ENCODE measurements at regions not wholly inside any gene's neighbourhood (a gene's known extent, or its start where the extent isn't known, plus 50 kb on each side); places are given as distances from the start of the nearest gene placed in this dataset.

DNA sequence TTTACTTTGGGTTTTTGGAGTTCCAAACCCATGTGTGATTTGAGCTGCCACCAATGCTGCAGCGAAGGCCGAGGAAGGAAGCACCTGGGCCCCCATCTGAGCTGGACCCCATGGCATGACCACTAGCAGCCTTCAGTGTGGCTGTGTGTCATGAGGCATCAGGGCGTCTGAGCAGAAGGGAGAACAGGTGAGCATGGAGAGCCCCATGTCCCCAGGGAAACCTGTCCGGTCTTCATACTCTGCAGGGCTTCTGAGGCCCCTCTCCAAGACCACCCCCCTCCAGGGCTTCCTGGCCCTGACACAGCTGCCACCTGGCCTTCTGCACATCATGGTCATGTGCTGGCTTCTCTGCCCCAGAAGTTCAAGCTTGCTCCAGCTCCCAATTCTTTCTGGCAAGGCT, 169.1 kb upstream of the CST7 start:
- peak; percentile 9 for DNase-seq

DNA sequence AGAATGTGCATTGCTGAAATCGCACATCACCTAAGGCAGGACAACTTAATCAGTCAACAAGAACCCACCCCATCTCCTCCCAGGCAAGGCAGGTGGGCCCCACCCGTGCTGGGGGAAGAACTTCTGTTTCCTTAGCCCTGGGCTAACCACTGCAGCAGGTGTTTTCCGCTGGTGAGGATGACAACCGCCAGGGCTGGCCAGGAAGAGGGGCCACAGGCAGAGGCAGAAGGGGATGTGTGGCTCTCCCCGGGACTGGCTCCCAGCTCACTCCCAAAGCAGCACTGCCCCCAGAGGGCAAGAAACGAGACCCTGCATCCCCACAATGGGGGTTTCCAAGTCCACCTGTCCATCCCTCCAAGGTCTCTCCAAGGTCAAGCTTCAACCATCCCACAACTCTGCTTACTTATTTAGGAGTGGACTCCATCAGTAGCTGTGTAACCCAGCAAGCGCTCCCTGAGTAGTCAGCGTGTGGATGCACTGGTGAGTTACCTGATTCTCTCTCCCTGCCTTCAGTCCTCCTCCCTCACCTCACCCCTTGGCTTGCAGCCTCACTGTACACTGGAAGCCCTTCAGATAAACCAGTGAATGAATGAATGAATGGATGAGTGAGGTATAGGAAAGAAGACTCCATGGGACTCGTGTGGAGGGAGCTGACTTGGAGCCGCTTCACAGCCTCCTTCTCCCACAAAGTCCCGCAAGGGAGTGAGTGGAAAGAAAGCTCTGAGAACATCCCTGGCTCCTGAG, 168.2 kb upstream of the CST7 start:
- peak; percentile 13 for DNase-seq

DNA sequence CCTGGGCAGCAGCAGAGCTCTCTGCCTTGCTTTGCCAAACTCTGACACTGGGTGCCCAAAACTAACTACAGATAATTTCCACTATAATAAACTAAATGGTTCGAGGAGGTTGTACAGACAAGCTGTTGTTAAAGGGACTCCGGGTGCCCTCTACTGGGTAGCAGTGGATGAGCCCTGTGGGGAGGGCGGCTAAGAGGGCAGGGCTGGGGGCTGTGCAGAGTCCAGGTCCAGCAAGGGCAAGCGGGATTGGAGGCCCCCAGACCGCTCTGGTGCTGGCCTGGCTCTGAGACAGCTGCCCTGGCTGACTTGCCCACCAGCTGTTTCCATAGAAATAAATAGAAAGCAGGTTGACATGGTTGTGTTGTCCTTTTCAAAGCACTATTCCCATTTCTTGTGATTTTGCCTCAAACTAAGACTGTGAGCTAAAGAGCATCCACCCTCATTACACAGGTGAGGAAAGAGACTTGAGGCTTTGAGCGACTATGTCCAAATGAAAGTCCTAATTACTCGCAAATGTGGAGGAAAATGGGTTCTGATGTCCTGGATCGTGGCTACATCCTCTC, 167.6 kb upstream of the CST7 start:
- DNase-seq: peak; percentile 43

DNA sequence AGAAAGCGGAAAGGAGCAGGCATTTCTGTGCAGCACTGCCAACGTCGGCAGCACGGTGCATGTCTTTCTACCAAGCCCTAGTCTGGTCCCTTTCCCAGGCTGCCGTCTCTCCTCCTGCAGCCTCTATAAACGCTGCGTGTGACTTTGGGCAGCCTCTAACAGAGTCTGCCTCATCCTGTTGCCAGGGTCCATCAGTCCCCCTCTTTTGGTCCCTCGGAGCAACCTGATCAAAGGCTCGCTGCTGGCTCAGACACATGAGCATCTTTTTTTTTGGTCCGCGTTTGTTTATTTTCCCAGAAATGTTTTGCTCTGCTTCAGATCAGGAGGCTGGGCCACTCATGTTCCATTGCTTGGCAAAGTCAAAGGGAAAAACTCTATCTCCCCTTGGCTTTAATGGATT, 166.8 kb upstream of the CST7 start:
- DNase-seq: peak; percentile 25

DNA sequence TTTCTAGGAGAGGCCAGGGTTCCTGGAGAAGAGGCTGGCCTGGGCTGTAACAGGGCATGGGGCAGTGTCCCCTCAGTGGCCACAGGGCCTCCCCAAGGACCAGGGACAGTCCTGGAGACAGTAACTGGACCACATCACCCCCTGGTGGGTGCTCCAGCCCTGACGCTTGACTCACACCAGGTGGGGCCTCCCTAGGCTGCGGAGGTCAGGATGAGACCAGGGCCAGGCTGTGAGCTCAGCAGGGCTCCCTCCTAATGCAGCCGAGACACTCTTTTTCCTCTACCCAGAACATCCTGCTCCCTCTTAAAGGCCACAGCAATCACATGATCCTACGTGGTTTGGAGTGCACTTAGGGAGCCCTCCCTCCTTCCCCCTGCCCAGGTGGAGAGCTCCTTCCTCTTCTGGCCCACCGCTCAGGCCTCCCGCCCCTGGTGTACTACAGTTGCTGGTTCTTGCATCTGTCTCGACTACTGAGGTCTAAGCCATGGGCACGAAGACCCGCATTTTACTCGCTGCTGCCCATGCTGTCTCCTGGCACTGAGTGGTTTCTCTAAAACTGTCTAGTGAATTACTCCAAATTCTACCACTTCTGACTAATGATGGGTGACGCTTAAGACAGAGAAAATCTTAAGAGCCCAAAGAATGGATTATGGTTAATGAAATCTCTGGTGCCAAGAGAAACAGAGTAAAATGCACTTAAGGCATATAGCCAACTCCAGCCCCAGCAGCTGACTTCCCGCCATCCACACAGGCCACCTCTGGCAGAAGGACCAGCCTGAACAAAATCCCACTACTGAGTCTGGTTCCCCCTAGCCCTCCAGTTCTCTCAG, 166.1 kb upstream of the CST7 start:
- peak; percentile 28 for DNase-seq

DNA sequence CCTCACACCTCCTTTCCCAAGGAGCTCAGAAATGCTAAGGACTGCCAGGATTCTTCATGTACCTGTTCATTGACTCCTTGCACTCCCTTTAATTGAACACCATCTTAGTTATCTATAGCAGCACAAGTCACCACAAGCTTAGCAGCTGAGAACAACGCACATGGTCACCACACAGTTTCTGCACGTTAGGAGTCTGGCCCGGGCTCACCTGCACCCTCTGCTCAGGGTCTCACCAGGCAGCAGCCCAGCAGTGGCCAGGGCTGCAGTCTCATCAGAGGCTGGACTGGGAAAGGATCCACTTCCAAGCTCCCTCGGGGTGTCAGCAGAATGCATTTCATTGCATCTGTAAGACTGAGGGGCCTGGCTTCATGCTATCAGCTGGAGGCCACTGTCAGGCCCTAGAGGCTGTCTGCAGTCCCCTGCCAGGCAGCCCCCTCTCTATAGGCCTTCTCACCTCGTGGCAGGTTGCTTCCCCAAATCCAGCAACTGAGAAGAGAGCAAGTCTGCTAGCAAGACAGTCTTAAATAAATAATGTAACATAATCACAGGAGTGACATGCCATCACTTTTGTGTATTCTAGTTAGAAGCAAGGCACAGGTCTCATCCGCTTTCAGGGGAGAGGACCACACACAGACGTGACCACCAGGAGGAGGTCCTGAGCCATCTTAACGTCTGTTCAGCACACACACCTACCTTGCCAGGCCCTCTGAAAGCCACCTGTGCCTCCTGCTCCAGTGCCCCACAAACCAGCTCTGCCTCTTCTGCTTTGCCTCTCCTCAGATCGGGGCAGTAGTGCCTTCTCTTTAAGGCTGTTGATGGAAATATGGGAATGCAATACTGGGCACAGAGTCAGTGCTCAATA, 165.2 kb upstream of the CST7 start:
- peak; percentile 10 for DNase-seq

DNA sequence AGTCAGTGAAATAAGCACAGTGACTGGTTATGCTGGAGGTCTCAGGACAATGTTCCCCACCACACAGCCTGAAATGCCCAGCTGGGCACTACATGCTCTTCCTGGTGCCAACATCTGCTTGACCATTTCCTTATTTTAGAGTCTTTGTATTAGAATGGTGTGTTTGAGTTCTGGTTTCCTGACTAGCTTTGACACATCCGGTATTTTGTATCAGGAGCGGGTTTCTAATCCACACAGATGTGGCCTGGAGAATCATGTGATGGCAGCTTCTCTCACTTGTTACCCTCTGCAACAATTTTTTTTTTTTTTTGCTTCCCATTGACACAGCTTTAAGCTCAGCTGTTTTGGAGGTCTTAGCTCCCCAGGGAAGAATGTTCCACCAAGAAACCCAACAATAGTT, 164.5 kb upstream of the CST7 start:
- DNase-seq: peak; percentile 8

DNA sequence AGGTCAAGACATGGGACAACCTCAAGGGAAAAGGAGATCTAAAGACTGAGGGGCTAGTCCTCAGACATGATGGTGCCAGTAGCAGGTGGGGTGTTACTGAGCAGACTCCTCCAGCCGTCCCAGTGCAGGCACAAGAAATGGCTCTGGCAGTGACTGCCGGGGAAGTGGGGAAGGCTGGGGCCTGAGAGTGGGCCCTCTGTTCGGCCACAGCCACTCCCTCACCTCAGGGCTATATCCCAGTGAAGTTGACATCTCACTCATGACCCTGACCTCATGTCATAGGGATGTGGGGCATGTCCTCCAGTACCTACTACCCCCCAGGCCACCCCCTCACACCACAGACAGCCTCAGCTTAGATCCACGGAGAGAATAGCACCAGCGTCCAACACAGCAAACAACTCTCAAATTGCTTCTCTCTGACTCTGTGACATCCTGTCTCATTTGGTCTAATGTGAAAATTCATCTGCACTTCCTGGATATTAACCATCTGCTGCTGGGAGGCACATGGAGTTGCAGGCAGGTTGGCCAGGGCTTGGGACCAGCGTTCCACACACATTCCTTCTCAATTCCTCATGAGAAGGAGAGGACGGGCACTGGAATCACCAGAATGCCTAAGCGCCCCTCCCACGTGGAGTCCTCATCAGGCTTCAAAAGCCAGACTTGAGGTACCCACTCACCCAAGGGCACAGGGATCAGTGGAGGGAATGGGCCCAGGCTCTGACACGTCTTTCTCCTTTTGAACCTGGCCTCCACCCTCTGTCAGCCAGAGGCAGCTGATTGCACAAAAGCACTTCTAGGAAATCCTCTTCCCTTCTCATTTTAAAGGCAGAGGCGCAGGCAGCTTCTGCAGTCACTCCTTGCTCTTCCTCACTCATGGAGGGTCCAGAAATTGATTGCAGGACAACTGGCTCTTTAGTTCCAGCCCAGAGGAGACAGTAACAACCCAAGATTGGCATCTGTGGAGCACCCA, 163.6 kb upstream of the CST7 start:
- DNase-seq: no peak

DNA sequence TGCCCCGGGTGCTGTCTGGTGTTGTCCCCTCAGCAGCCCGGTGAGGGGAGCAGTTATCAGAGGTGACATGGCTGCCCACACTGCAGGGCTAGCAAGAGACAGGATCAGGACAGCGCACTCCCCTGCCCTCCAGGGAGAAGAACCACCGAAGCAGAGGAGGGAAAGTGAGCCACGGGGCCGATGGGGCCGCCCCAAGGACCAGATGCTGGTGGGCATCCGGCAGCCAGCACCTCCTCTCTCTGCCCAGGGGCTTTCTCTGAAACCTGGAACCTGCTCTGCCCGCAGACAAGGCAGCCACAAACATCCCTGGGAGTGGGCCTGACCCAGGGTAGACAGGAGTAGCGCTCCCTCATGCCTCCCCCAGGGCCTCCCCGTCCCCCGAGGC, 163.0 kb upstream of the CST7 start:
- DNase-seq: no peak

DNA sequence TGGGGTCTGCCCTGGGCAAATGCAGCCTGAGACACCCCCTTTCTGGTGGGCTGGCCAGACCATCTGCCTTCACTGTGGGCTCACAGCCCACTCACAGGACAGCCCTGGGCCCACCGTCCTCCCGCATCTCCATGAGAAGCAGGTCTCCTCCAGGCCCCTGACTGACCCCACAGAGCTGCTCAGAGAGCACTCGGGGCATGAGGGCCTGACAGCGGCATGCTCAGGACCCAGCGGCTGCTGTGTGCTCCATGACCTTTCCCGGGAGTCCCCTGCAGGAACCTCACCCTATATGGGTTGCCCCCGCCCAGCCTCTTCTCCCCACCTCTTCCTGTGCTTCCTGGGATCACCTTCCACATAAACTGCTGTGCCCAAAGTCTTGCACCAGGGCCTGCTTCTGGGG, 162.4 kb upstream of the CST7 start:
- no peak for DNase-seq

DNA sequence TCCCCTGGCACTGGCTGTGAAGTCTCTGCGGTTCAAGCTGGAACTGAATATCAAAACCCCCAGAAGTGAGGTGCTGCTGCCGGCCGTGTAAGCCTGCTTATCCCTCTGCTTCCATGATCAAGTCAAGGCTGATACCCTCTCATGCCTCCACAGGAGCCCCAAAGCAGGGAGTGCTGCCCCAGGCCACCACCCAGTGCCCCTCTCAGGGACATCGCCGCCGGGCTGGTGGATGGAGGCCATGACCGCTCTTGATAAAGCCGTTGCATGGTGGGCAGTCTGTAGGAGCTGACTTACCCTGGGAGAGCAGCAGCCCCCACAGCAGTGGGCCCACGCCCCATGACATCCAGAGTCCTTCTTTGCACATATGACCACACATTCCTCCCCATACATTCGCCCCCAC, 162.0 kb upstream of the CST7 start:
- no peak for DNase-seq

DNA sequence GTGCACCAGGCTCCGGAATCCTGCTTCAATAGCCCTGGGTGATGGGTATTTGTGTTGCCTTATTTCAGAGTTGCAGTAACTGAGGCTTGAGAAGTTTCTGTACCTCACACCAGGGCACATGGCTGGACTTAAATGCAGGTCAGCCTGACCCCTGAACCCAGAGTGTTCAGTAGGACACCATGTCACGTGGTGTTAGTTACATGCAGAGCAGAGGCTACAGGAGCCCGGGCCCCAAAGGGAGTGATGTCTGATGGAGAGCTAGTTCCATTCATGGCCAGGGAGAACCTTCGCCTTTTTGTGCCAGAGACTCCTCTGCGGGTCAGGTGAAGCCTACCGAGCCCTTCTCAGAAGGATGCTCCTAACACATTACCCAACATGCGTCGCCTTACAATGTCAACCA, 161.4 kb upstream of the CST7 start:
- DNase-seq: no peak

DNA sequence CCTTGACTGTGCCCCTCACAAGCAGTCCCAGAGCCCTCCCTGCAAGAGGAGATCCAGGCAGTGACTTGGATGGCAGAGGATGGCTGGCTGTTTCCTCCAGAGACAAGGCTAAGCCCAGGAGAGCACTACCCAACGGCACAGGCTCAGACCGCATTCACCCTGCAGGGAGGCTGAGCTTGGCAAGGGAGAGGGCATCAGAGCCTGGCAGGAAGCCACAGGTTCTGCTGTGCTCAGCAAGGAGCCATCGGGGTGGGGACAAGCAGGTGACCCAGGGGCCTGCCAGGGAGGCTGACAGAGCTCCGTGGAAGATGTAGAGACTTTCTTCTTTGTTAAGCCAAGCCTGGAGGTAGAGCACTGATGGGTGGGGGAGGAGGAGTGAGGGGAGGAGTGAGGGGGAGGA, 159.2 kb upstream of the CST7 start:
- no peak for DNase-seq

DNA sequence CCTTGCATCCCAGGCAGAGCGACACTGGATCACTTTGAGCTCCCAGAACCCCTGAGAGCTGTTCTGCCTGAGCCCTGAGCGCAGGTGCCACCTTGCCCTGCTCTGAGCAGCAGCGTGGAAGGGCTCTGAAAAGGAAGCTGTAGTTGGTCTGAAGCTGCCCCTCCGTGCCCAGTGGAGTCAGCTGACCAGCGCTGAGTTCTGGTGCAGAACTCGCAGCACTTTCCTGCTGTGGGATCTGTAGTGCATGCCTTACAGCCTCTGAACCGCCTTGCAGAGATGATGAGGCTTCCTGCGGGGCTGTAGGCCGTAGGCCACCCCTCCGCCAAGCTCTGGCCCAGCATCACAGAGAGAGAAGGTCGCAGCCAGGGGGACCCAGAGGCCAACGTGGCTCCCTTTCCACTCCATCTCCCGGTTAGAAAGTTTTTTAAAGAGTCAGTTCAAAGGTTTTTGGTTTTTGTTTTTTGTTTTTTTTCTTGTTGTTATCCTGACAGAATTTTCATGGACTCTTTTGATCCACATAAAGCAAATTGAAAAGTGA, 158.3 kb upstream of the CST7 start:
- DNase-seq: no peak

DNA sequence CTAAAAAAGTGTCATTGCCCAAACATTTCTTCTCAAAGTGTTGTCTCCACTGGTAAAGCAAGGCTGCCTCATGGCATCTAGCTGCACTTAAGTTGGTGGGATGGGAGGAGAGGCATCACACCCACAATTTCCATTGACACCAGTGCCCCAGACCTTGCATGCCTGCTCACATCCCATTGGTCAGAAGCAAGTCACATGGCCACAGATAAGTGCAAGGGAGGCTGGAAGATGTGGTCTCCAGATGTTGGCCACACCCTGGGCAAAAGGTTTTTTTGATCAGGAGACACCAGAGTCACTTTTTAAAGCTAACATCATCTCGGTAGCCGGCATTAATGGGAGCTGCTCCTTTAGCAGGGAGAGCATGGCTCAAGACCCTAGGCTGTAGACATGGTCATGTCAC, 157.1 kb upstream of the CST7 start:
- no peak for DNase-seq

DNA sequence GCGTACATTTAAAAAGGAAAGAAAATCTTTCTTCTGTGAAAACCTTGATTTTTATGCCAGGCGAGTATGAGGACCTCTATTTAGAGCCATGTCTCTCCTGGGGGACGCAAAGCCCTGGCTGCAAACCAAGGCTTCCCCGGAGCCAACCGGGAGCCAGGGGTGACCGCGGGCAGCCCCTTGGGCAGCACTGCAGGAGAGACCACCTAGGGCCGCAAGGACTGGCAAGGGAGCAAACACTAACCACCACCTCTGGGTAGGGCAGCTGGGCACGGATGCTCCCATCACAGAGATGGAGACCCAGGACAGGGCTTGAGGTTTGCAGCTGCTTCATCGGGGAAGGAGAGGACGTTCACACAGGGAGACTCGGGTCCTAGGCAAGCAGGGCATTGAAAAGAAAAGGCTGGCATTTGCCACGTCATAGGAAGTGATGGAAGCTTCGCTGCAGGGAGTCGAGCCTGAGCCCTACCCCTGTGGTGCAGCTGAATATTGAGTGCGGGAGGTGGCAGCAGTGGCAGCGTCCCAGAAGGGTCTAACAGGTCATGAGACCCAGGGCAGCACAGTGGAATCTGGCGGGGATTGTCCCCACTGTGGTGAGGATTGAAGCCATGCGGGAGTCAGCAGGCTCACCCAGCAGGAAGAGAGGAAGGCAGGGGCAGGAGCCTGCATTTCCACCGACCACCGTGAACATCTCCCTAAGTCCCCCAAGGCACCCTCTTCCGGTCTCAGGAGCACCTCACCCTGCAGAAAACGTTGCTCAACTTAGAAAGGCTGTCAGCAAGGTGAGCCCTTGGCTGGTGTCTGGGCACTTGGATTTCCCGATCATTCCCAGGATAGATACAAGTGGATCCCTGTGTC, 156.2 kb upstream of the CST7 start:
- no peak for DNase-seq

DNA sequence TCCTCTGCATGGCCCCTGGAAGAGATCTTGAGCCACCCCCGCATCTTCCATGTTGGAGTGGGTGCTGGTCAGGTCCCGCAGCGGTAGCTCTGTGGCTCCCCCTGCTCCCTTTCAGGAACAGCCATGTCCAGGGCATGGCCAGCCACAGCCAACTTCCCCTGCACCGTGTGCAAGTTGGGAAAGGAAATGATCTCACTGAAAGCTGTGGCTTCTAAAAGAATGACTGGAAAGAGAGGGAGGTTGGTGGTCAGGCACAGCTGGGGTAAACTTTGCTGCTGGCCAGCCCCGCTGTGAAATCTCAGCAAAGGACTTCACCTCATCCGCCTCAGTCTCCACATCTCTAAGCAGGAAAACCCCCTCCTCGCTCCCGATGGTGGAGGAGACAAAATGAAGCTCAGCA, 153.6 kb upstream of the CST7 start:
- DNase-seq: no peak

DNA sequence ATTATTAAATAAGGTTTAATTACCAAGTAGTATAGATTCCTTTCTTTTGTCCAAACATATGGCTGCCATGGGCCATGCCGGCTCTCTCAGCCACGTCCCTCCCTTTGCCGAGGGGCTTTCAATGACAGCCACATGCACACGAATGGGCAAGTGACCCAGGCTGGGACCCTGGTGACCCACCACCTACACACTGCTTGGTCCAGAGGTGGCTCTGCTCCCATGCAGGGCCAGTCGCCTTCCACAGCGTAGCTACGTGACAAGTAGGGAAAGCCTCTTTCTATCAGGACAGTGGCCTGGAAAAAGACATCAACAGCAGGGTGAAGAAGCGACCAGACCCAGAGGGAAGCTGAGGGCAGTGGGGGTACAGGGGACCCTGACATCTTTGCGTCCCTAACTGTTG, 152.8 kb upstream of the CST7 start:
- DNase-seq: no peak

DNA sequence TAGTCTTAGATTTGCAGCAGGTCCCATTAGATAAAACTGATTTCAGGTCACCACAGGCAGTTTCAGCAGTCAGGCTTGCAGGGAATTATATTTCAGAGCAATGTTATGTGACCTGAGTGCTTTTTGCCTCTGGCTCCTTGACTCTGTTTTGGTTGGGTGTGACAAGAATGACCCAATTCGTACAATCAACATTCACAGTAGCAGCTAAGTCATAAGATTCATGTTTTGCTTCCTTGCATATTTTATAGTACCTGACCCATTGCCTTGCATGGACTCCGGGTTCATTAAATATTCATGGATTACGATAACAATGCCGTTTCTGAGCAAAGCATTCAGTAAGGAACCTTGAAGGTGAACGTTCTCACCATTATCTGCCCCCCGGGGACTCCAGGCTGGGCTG, 152.0 kb upstream of the CST7 start:
- DNase-seq: no peak

DNA sequence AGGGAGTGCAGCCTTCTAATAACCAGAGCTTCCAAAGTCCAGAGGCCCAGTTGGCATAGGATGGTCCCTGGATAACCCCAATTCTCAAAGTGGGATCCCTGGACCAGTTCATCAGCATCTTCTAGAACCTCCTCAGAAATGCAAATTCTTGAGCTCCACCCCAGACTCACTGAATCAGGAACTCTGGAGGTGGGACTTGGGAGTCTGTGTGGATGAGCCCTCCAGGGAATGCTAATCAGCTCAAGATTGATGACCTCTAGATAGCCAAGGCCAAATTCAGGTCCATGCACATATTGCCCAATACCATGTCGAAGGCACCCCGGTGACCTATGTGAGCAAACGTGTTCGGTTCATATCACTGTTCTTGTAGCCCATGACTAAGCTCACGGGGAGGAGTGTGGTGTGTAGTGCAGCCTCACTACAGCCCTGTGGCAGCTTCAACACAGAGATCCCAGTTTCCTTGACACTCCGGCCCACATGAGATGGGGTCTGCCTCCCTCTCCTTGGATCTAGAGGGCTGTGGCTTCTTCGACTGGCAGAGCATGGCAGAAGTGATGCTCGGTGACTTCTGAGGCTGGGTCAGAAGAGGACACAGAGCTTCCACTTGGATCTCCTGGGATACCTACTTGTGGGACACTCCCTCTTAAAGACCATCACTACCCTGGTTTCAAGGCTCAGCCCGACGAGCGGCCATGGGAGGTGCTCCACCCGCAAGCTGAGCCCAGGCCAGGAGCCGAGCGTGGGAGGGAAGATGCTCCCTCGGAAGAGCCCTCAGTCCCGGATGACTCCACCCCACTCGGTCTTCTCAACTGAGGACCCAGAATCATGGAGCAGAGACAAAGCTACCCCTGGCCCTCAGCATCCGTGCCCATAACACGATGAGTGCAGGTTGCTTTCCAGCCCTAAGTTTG, 151.1 kb upstream of the CST7 start:
- no peak for DNase-seq

All from left hindlimb (tissue), 1 donor.